ENCODE measurements at regions not wholly inside any gene's neighbourhood (a gene's known extent, or its start where the extent isn't known, plus 50 kb on each side); places are given as distances from the start of the nearest gene placed in this dataset.

GRCh38 chr4:56229947-56230346, 157.3 kb downstream of the AASDH start:
- H3K4me1 ChIP-seq (ENCODE audit: insufficient read depth, low read length) = no peaks in the 10 kb centered on the region
- TF ChIP-seq, protein P1, sequence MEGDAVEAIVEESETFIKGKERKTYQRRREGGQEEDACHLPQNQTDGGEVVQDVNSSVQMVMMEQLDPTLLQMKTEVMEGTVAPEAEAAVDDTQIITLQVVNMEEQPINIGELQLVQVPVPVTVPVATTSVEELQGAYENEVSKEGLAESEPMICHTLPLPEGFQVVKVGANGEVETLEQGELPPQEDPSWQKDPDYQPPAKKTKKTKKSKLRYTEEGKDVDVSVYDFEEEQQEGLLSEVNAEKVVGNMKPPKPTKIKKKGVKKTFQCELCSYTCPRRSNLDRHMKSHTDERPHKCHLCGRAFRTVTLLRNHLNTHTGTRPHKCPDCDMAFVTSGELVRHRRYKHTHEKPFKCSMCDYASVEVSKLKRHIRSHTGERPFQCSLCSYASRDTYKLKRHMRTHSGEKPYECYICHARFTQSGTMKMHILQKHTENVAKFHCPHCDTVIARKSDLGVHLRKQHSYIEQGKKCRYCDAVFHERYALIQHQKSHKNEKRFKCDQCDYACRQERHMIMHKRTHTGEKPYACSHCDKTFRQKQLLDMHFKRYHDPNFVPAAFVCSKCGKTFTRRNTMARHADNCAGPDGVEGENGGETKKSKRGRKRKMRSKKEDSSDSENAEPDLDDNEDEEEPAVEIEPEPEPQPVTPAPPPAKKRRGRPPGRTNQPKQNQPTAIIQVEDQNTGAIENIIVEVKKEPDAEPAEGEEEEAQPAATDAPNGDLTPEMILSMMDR (IDR thresholded peaks at IDR 0.05; ENCODE audit: insufficient read depth, low read depth, low read length) = no peak
- no peak for TF ChIP-seq EZH2 (IDR thresholded peaks at IDR 0.05; ENCODE audit: insufficient read depth, low read length)
- no peaks in the 10 kb centered on the region for H3K36me3 ChIP-seq (ENCODE audit: insufficient read depth, low read length)
- FAIRE-seq (no peak), DNase-seq (ENCODE audit: low read depth) (no peak)
- no peaks in the 10 kb centered on the region for H3K9me3 ChIP-seq (ENCODE audit: insufficient read depth, low read depth, low read length)
- H4K20me1 ChIP-seq (ENCODE audit: insufficient read depth, low read length) = no peaks in the 10 kb centered on the region
- no peaks in the 10 kb centered on the region for H3K27me3 ChIP-seq (ENCODE audit: insufficient read depth, low read length)
- H3K9me3 Mint-ChIP-seq (ENCODE audit: unreplicated experiment) = peaks cover 5% of the 10 kb centered on the region
- H3K27me3 Mint-ChIP-seq (ENCODE audit: low read depth, unreplicated experiment) = no peaks in the 10 kb centered on the region
- H3K27ac ChIP-seq (ENCODE audit: low read depth, low read length) = no peak overlapping the region
- no peak overlapping the region for H3K4me3 Mint-ChIP-seq (ENCODE audit: unreplicated experiment)
- H3K9ac ChIP-seq (ENCODE audit: low read length) = no peak overlapping the region
- H3K4me1 Mint-ChIP-seq (ENCODE audit: low read depth, unreplicated experiment) = no peaks in the 10 kb centered on the region
- H3K4me3 ChIP-seq (ENCODE audit: insufficient read depth, low read depth, low read length) = no peak overlapping the region
- no peak overlapping the region for H3K4me2 ChIP-seq (ENCODE audit: low read length)
- no peak overlapping the region for H3K27ac Mint-ChIP-seq (ENCODE audit: unreplicated experiment)
- no peaks in the 10 kb centered on the region for H3K79me2 ChIP-seq (ENCODE audit: insufficient read depth, low read length)
- H2AFZ ChIP-seq (ENCODE audit: low read depth, low read length) = no peak overlapping the region
- no peaks in the 10 kb centered on the region for H3K36me3 Mint-ChIP-seq (ENCODE audit: low read depth, unreplicated experiment)

DNA sequence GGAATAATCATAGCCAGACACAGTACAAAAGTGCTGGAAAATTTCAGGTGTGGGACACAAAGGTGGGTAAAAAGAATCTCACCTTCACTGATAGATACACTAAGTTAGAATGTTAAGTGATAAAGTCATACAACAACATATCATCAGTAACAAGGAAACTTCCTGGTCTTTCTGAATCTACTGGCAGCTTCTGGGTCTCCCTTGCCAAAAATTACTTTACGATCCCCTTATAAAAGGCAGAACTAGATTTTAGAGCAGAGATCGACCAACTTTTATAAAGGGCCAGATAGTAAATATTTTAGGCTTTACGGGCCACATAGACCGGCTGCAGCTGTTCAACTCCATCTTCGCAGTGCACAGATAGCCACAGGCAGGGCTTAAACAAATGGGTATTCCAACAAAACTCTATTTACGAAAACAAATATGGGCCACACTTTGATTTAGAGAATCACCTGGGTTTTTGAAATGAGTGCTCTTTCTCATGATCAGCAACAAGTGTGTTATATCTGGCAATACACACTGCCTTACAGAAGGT, 159.9 kb downstream of the AASDH start:
- Histone ChIP-seq H3K27me3 (ENCODE audit: insufficient read depth, low read length) (no peaks in the 10 kb centered on the region), H3K36me3 (ENCODE audit: insufficient read depth, low read length) (no peaks in the 10 kb centered on the region), H3K9me3 (ENCODE audit: insufficient read depth, low read depth, low read length) (no peaks in the 10 kb centered on the region), H3K4me1 (ENCODE audit: insufficient read depth, low read length) (no peaks in the 10 kb centered on the region), H3K9ac (ENCODE audit: low read length) (no peak overlapping the region), H3K27ac (ENCODE audit: low read depth, low read length) (no peak overlapping the region), H4K20me1 (ENCODE audit: insufficient read depth, low read length) (no peaks in the 10 kb centered on the region), H3K79me2 (ENCODE audit: insufficient read depth, low read length) (no peaks in the 10 kb centered on the region), H2AFZ (ENCODE audit: low read depth, low read length) (no peak overlapping the region), H3K4me2 (ENCODE audit: low read length) (no peak overlapping the region), H3K4me3 (ENCODE audit: insufficient read depth, low read depth, low read length) (no peak overlapping the region)
- Mint-ChIP-seq H3K4me1 (ENCODE audit: low read depth, unreplicated experiment) (no peaks in the 10 kb centered on the region), H3K27ac (ENCODE audit: unreplicated experiment) (no peak overlapping the region), H3K9me3 (ENCODE audit: unreplicated experiment) (peaks cover 5% of the 10 kb centered on the region), H3K27me3 (ENCODE audit: low read depth, unreplicated experiment) (no peaks in the 10 kb centered on the region), H3K4me3 (ENCODE audit: unreplicated experiment) (no peak overlapping the region), H3K36me3 (ENCODE audit: low read depth, unreplicated experiment) (no peaks in the 10 kb centered on the region)
- TF ChIP-seq EZH2 (IDR thresholded peaks at IDR 0.05; ENCODE audit: insufficient read depth, low read length) = no peak
- TF ChIP-seq, protein P1 (IDR thresholded peaks at IDR 0.05; ENCODE audit: insufficient read depth, low read depth, low read length) = no peak
- DNase-seq (ENCODE audit: low read depth) (no peak), FAIRE-seq (no peak)

- Mint-ChIP-seq H3K4me3 (ENCODE audit: unreplicated experiment) (no peak overlapping the region), H3K4me1 (ENCODE audit: low read depth, unreplicated experiment) (no peaks in the 10 kb centered on the region), H3K27ac (ENCODE audit: unreplicated experiment) (no peak overlapping the region), H3K36me3 (ENCODE audit: low read depth, unreplicated experiment) (no peaks in the 10 kb centered on the region), H3K9me3 (ENCODE audit: unreplicated experiment) (peaks cover 3% of the 10 kb centered on the region), H3K27me3 (ENCODE audit: low read depth, unreplicated experiment) (no peaks in the 10 kb centered on the region)
- Histone ChIP-seq H3K4me2 (ENCODE audit: low read length) (no peak overlapping the region), H3K36me3 (ENCODE audit: insufficient read depth, low read length) (no peaks in the 10 kb centered on the region), H3K79me2 (ENCODE audit: insufficient read depth, low read length) (no peaks in the 10 kb centered on the region), H3K9me3 (ENCODE audit: insufficient read depth, low read depth, low read length) (no peaks in the 10 kb centered on the region), H3K9ac (ENCODE audit: low read length) (no peak overlapping the region), H4K20me1 (ENCODE audit: insufficient read depth, low read length) (no peaks in the 10 kb centered on the region), H2AFZ (ENCODE audit: low read depth, low read length) (no peak overlapping the region), H3K27me3 (ENCODE audit: insufficient read depth, low read length) (no peaks in the 10 kb centered on the region), H3K27ac (ENCODE audit: low read depth, low read length) (no peak overlapping the region), H3K4me1 (ENCODE audit: insufficient read depth, low read length) (no peaks in the 10 kb centered on the region), H3K4me3 (ENCODE audit: insufficient read depth, low read depth, low read length) (no peak overlapping the region)
- FAIRE-seq = no peak
- DNase-seq (ENCODE audit: low read depth) = no peak
- TF ChIP-seq EZH2 (IDR thresholded peaks at IDR 0.05; ENCODE audit: insufficient read depth, low read length) = no peak
- TF ChIP-seq, protein P1 (IDR thresholded peaks at IDR 0.05; ENCODE audit: insufficient read depth, low read depth, low read length) = no peak
Measured at GRCh38 chr4:56226579-56226978, 160.7 kb downstream of the AASDH start.
